T-helper 17 cell (primary cell): ENCODE measurements at regions not wholly inside any gene's neighbourhood (a gene's known extent, or its start where the extent isn't known, plus 50 kb on each side); places are given as distances from the start of the nearest gene placed in this dataset.

Experiments
- ATAC-seq: fragments of 150-1000 bp; cut with Tn5 transposase; 2 replicates; pipeline ENCODE4 v1.10.0; 2021; ENCODE audit warnings: mild to moderate bottlenecking, moderate library complexity
- DNase-seq, 3 donors: peaks; one replicate each; pipeline versions ENCODE4 v3.0.0 to v3.0.0-alpha.2; 2020 to 2021
- H3K9me3 ChIP-seq: one replicate; pipeline ENCODE4 v1.7.0; 2013; ENCODE audit warnings: low read length, mild to moderate bottlenecking; ENCODE audit not compliant: control insufficient read depth, poor library complexity, severe bottlenecking
- H3K27ac Mint-ChIP-seq: one replicate; pipeline ENCODE4 v1.8.0; 2022; ENCODE audit warnings: mild to moderate bottlenecking, moderate library complexity, mixed read lengths
- H3K27me3 Mint-ChIP-seq: one replicate; pipeline ENCODE4 v1.8.0; 2022; ENCODE audit warnings: mixed read lengths
- H3K36me3 Mint-ChIP-seq: one replicate; pipeline ENCODE4 v1.8.0; 2022; ENCODE audit warnings: low read depth, mixed read lengths
- H3K4me1 Mint-ChIP-seq: one replicate; pipeline ENCODE4 v1.8.0; 2022; ENCODE audit warnings: mild to moderate bottlenecking, mixed read lengths
- H3K4me3 Mint-ChIP-seq: one replicate; pipeline ENCODE4 v1.8.0; 2022; ENCODE audit warnings: mild to moderate bottlenecking, moderate library complexity, mixed read lengths

DNA sequence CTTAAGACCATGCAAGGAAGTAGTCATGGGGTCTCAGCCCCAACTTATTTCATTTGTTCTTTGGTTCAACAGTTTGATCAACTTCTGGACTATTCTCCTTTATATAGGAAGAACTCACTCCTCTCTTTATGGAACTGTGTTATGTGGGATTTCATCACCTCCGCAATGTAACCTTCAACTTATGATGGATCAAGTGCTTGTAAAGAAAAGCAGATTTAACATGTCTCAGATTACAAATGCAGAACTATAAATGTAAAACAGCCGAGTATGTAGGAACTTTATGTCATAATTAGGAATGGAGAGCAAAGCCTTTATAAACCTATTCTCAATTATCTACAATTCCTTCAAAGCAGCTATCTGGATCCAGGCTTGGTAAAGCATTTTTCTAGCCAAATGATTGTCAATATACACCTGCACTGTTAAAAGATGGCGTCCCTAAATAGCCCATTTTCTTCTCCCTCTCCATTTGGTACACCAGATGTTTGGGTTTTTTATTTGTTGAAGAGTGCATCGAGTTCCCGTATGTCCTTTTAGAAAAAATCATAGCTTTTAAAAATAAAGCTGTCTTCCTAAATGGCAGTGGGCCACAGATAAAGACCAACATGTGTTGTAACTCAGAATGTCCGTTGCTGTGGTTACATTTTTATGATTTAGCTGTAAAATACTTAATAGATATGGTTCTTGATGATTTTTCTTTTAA, 985.1 kb upstream of the SLC35B3 start:
- Mint-ChIP-seq H3K27ac (no peak overlapping the region), H3K27me3 (no peaks in the 10 kb centered on the region), H3K36me3 (no peaks in the 10 kb centered on the region), H3K4me1 (no peaks in the 10 kb centered on the region), H3K4me3 (no peak overlapping the region)
- no peaks in the 10 kb centered on the region for H3K9me3 ChIP-seq
- DNase-seq (no peak), ATAC-seq (no peak)

DNA sequence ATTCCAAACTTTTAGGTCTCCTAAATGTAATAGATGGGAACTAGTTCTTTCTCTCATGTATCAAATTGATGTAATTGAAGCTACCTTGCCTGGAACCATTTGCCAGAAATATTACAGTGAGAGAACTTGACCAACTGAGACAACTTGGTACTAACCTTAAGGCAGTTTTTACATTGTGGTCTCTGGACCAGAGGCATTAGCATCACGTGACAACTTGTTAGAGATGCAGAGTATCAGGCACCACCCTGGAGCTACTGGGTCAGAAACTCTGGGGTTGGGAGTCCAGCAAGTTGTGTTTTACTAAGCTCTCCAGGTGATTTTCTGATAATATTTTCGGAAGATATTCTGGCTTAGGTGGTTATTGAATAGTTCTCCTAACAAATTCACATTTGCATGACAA, 982.1 kb upstream of the SLC35B3 start:
- Mint-ChIP-seq H3K27me3 (no peaks in the 10 kb centered on the region), H3K36me3 (no peaks in the 10 kb centered on the region), H3K4me3 (no peak overlapping the region), H3K4me1 (no peaks in the 10 kb centered on the region), H3K27ac (no peak overlapping the region)
- DNase-seq, result no peak
- H3K9me3 ChIP-seq, result no peaks in the 10 kb centered on the region
- no peak for ATAC-seq

DNA sequence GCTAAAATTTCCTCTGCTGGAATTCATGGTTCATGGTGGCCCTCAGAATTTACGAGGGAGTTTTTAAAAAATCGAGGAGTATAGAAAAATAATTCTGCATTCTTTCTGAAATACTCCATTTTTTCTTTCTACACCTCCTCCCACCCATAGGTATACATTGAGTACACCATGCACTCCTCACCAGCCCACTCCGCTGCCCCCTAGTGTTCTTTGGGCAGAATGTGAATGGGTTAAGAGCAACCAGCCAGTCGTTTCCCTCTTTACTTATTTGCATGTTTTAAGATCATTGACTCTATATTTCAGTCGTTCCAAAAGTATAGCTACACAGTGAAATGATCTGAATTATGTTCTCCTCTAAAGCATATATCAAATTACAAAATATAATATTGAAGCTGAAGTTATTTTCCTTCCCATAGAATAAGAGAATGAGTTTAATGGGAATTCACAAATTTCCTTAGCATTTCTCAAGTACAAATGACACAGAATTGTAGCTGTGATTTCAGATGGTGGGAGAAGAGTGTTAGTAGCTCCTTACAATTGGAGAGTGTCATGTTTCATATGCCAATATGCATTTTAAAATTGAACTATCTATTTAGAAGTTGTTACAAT, 977.7 kb upstream of the SLC35B3 start:
- no peaks in the 10 kb centered on the region for H3K9me3 ChIP-seq
- H3K4me3 Mint-ChIP-seq, result no peak overlapping the region
- no peak for DNase-seq
- H3K27me3 Mint-ChIP-seq, result no peaks in the 10 kb centered on the region
- no peaks in the 10 kb centered on the region for H3K36me3 Mint-ChIP-seq
- no peak for ATAC-seq
- H3K4me1 Mint-ChIP-seq, result no peaks in the 10 kb centered on the region
- H3K27ac Mint-ChIP-seq, result no peak overlapping the region

DNA sequence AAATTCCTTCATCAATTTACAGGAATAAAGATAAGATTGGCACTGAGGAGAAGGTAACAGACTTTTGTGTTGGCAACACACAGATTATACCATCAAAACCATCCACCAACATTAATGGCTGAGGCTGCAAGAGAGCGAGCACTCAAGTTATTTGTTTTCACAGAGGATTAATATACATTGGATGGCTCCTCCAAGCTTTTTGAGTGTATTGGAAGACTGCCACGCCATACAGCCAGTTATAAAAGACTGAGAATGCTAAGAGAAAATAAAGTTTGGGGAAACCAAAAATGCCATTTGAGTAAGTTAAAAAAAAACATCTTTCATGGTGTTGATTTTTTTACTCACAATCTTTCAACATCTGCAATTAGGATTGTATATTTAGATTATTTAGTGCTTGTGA, 973.8 kb upstream of the SLC35B3 start:
- no peak overlapping the region for H3K4me3 Mint-ChIP-seq
- no peak overlapping the region for H3K27ac Mint-ChIP-seq
- DNase-seq (no peak), ATAC-seq (no peak)
- H3K27me3 Mint-ChIP-seq, result no peaks in the 10 kb centered on the region
- H3K9me3 ChIP-seq, result no peaks in the 10 kb centered on the region
- no peaks in the 10 kb centered on the region for H3K4me1 Mint-ChIP-seq
- no peaks in the 10 kb centered on the region for H3K36me3 Mint-ChIP-seq

DNA sequence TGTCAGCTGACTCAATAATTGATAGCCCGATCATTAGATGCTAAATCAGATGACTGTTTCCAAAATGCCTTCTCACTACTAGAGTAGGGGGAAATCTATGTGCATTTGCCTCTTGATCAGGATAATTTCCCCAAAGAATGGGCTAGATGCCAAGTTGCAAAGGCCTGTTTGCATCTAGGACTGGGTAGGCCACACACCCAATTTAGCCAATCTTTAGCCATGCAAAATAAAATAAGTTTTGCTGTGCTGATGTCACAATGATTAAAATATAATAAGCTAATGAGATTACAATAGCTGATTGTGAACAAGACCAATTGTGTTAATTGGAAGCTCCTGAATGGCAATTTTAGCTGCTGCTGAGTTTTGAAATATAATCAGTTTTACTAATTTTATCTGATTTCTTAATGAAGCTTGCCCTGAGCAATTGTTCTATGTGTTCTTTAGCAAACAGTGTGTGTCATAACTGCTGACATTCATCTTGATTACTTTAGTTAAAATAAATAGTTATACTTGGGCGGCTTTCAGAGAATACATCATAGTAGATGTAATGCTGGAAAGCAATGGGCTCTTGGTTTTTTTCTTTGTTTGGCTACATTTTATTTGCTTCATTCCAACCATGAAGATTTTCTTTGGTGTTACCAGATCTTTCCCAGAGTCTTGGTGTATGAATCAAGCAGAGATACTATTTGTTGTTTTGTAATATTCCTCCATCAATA, 973.2 kb upstream of the SLC35B3 start:
- no peak overlapping the region for H3K4me3 Mint-ChIP-seq
- H3K27ac Mint-ChIP-seq, result no peak overlapping the region
- ATAC-seq, result no peak
- H3K36me3 Mint-ChIP-seq, result no peaks in the 10 kb centered on the region
- no peaks in the 10 kb centered on the region for H3K4me1 Mint-ChIP-seq
- no peak for DNase-seq
- no peaks in the 10 kb centered on the region for H3K27me3 Mint-ChIP-seq
- H3K9me3 ChIP-seq, result no peaks in the 10 kb centered on the region

DNA sequence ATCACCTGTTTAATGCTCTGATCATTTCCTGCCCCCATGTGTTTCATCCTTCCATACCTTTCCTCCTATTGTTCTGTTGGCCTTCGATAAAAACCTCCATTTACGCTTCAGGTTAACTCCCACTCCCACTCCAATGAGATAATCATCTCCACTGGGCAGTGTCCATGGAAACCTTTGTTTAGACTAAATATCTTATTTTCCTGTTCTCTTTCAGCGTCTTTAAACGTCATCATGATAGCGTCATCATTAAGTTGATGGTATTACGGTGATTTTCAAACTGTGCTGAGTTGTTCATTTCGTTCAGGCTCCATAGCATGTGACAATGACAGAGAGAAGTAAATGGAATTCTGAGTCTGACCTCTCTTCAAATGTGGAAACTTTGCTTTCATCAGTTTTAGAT, 970.5 kb upstream of the SLC35B3 start:
- no peaks in the 10 kb centered on the region for H3K36me3 Mint-ChIP-seq
- no peaks in the 10 kb centered on the region for H3K9me3 ChIP-seq
- ATAC-seq (no peak), DNase-seq (no peak)
- no peak overlapping the region for H3K4me3 Mint-ChIP-seq
- H3K27me3 Mint-ChIP-seq, result no peaks in the 10 kb centered on the region
- H3K4me1 Mint-ChIP-seq, result no peaks in the 10 kb centered on the region
- H3K27ac Mint-ChIP-seq, result no peak overlapping the region

DNA sequence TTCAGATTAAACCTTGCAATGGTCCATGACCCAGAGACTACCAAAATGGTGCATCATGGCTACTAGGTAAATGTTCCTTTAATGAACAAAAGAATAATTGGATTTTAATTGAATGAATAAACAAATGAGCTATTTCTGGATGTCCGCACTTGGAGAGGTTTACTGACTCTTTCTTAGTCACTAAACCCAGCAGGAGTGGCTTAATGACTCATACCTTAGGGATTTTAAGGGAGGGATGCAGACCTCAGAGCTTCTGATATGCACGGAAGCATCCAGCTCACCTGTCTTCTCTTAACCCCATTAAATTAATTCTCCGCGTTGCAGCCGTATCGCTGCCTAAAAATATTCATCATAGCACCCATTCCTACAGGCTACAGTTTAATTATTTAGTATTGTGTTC, 970.0 kb upstream of the SLC35B3 start:
- no peaks in the 10 kb centered on the region for H3K27me3 Mint-ChIP-seq
- DNase-seq, result no peak
- H3K4me1 Mint-ChIP-seq, result no peaks in the 10 kb centered on the region
- no peak overlapping the region for H3K4me3 Mint-ChIP-seq
- H3K9me3 ChIP-seq, result no peaks in the 10 kb centered on the region
- no peaks in the 10 kb centered on the region for H3K36me3 Mint-ChIP-seq
- no peak for ATAC-seq
- H3K27ac Mint-ChIP-seq, result no peak overlapping the region

DNA sequence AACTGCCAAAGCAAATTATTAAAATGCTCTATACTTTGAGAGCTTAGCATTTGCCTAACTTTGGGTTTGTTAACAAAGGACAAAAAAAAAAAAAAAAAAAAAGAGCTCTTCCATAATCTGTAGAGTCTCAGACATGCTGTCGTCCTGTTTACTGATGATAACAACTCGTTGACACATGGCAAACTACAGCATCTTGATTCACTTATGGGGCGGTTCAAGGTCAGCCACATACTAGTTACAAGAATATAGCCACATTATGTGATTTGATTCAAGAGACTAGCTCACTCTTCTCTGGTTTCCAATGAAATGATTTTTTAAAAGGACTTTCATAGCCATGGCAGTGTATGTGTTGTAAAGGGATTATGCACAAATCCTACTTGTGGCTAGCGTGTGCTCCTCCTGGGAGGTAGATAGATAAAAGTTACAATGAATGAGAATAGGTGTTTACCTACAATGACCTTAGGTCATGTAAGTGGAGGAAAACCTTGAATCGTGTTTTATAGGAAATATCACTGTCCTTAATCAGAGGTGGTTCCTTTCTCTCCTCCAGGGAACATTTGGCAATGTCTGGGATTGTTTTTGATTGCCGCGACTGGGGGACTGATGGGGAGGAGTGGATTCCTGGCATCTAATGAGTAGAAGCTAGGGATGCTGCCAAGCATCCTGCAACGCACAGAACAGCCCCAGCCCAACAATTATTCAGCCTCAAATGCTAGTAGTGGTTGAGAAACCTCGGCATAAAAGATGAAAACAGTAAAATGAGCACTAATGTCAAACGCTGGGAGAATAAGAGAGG, 969.2 kb upstream of the SLC35B3 start:
- no peak for DNase-seq

DNA sequence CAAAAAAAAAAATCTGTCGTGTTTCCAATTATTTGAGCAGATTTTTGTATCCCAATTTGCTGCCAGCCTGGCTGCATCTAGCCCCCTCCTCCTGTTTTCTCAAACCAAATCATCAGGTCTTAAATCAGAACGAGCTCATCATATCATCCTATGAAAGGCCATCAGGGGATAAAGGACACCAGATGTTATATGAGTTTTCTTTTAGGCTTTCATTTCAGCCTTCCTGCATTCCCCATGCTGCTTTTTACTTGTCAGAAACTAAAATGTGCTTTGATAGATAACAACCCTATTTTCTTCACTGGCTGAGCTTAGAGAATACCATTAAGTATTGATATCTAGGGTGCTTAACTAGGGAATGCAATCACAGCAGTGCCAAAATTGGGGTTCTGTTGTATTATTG, 968.4 kb upstream of the SLC35B3 start:
- no peaks in the 10 kb centered on the region for H3K9me3 ChIP-seq
- no peaks in the 10 kb centered on the region for H3K27me3 Mint-ChIP-seq
- H3K27ac Mint-ChIP-seq, result no peak overlapping the region
- H3K4me1 Mint-ChIP-seq, result no peaks in the 10 kb centered on the region
- H3K36me3 Mint-ChIP-seq, result no peaks in the 10 kb centered on the region
- H3K4me3 Mint-ChIP-seq, result no peak overlapping the region
- ATAC-seq, result no peak
- no peak for DNase-seq

More for the DNA sequence above, 969.2 kb upstream of the SLC35B3 start:
- H3K36me3 Mint-ChIP-seq, result no peaks in the 10 kb centered on the region
- no peaks in the 10 kb centered on the region for H3K27me3 Mint-ChIP-seq
- no peak for ATAC-seq
- no peaks in the 10 kb centered on the region for H3K9me3 ChIP-seq
- H3K4me3 Mint-ChIP-seq, result no peak overlapping the region
- H3K27ac Mint-ChIP-seq, result no peak overlapping the region
- H3K4me1 Mint-ChIP-seq, result no peaks in the 10 kb centered on the region

DNA sequence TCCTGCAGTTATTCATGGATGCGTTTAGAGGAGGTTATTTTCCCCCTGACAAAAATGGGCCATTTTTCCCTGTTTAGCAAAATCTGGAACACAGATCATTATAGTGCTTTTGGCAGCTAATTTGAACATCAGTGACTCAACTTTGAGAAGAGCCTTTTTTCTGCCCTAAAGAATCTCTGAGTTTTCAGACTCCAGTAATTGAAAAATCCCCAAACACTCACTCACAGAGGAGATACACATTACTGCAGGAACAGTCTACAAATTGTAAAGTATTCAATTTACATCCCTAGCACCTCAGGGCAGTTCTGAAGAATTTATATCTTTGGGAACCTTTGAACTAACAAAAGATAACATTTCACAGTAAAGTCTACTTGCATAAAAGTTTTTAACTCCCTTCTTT, 966.6 kb upstream of the SLC35B3 start:
- Mint-ChIP-seq H3K27ac (no peak overlapping the region), H3K36me3 (no peaks in the 10 kb centered on the region), H3K27me3 (no peaks in the 10 kb centered on the region), H3K4me3 (no peak overlapping the region), H3K4me1 (no peaks in the 10 kb centered on the region)
- ATAC-seq (no peak), DNase-seq (no peak)
- no peaks in the 10 kb centered on the region for H3K9me3 ChIP-seq

DNA sequence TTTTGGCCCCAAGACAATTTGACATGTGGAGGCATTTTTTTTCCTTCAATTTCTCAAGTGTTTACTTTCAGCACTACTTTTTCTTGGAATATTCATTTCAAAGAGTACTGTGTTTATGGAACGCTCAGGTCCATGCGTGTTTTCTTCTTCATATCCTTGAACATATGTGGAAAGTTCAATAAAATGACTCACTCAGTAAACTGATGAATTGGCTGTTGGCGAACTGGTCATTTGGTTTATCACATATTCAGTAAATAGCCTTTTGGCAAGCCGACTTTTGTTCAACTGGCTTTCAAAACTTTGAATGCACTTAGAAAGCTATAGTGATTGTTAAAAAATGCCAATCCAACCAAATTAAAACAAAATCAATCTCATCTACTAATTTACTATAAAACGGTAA, 964.6 kb upstream of the SLC35B3 start:
- Mint-ChIP-seq H3K4me3 (no peak overlapping the region), H3K4me1 (no peaks in the 10 kb centered on the region), H3K27ac (no peak overlapping the region), H3K36me3 (no peaks in the 10 kb centered on the region), H3K27me3 (no peaks in the 10 kb centered on the region)
- no peak for ATAC-seq
- no peak for DNase-seq
- H3K9me3 ChIP-seq, result no peaks in the 10 kb centered on the region

DNA sequence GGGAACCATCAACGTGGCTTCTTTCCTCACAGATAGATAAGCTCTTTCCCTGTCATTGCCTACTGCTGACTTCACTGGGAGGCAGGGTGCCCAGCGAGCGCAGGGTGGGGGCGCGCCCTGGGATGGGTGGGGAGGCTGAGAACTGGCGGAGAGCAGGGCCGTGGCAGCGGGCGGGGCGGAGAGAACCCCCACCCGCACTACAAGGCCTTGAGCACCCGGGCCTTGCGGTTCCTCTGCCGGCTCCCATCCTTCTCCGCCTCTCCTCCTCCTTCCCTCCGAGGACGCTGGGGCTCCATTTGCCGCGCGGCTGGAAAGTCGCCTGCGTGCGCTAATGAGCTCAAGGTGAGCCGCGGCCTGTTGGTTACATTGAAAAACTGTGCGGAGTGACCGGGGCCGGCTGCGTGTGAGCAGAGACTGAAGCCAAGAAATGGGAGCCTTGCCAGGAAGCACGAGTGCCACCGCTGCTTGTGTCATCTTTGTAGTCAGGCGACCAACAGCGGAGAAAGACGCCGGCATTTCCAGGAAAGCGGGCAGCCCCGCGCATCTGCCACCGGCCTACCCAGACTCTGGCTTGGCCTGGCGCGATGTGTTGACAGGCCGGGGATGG, 963.5 kb upstream of the SLC35B3 start:
- ATAC-seq (no peak), DNase-seq (no peak)
- H3K4me1 Mint-ChIP-seq, result no peaks in the 10 kb centered on the region
- H3K9me3 ChIP-seq, result no peaks in the 10 kb centered on the region
- H3K36me3 Mint-ChIP-seq, result no peaks in the 10 kb centered on the region
- H3K4me3 Mint-ChIP-seq, result no peak overlapping the region
- H3K27ac Mint-ChIP-seq, result no peak overlapping the region
- H3K27me3 Mint-ChIP-seq, result no peaks in the 10 kb centered on the region
